ENCODE measurements at regions not wholly inside any gene's neighbourhood (a gene's known extent, or its start where the extent isn't known, plus 50 kb on each side); places are given as distances from the start of the nearest gene placed in this dataset.

GRCh38 chrX:129007631-129008030 lies 515.7 kb downstream of the SMARCA1 start (continued):
- no peak for TF ChIP-seq PKNOX1 (IDR thresholded peaks at IDR 0.05)
- no peak for TF ChIP-seq BCL3 (IDR thresholded peaks at IDR 0.05; ENCODE audit: borderline replicate concordance, insufficient read depth, low read depth, low read length, poor library complexity, severe bottlenecking)

- in situ Hi-C loops (cut with MboI) = no loop called here
- ChIA-PET RAD21 (ENCODE audit: unreplicated experiment) (no interaction called here), POLR2A (no interaction called here), SMC1A (ENCODE audit: uncharacterized antibody, unreplicated experiment) (no interaction called here), CTCF (no interaction called here)
- H4K20me1 ChIP-seq (ENCODE audit: control insufficient read depth, insufficient read depth) = no peaks in the 10 kb centered on the region
- no peak overlapping the region for H3K9ac ChIP-seq (ENCODE audit: control insufficient read depth, insufficient read depth, low read length)
- no TSS peak for BruUV-seq (replicated peaks)
- H3K4me2 ChIP-seq (ENCODE audit: control insufficient read depth, insufficient read depth) = no peak overlapping the region
- no peaks in the 10 kb centered on the region for H3K4me1 ChIP-seq (ENCODE audit: control insufficient read depth, insufficient read depth, low read length)
- H3K4me3 ChIP-seq = no peak overlapping the region
- intact Hi-C loops (cut with micrococcal nuclease; ENCODE audit: unreplicated experiment) = no loop called here
- H3K79me2 ChIP-seq (ENCODE audit: control insufficient read depth, insufficient read depth, low read length) = no peaks in the 10 kb centered on the region
- FAIRE-seq = no peak
- DNase-seq (ENCODE audit: low read depth, low spot score) = no peak
- H3K27me3 ChIP-seq (replicated peaks in 1 of 2; ENCODE audit: control insufficient read depth in 2 of 2, insufficient read depth in 2 of 2, low read length in 1 of 2) = no peaks in the 10 kb centered on the region
- no peaks in the 10 kb centered on the region for H3K9me3 ChIP-seq (replicated peaks; ENCODE audit: control insufficient read depth, insufficient read depth, low read length)
- no peak overlapping the region for H2AFZ ChIP-seq (ENCODE audit: control insufficient read depth, low read depth, low read length)
- no peak for ATAC-seq
- H3K36me3 ChIP-seq (ENCODE audit: control insufficient read depth in 2 of 2, insufficient read depth in 2 of 2, low read length in 1 of 2) = no peaks in the 10 kb centered on the region
- H3K27ac ChIP-seq (ENCODE audit: control insufficient read depth, insufficient read depth) = no peak overlapping the region
- WGBS (ENCODE audit: insufficient coverage, insufficient replicate concordance, low lambda C conversion rate, missing lambda C conversion rate) = 25% methylated on average over 4 of the region's 5 CpGs
- TF ChIP-seq USF1 (IDR thresholded peaks at IDR 0.05; ENCODE audit: borderline replicate concordance, extremely low read length, insufficient read depth, low read depth, low read length) (no peak), CHD4 (IDR thresholded peaks at IDR 0.05) (no peak), CTCF (IDR thresholded peaks at IDR 0.05 in 2 of 3, conservative IDR thresholded peaks at IDR 0.05 in 1 of 3; ENCODE audit: control insufficient read depth in 2 of 3, extremely low read depth in 1 of 3, insufficient read depth in 1 of 3, low read depth in 3 of 3, low read length in 3 of 3) (no peak), ZNF622 (IDR thresholded peaks at IDR 0.05) (no peak), RCOR1 (conservative IDR thresholded peaks at IDR 0.05; ENCODE audit: low read depth, low read length) (no peak), POLR2AphosphoS2 (IDR thresholded peaks at IDR 0.05; ENCODE audit: low read depth, low read length) (no peak), POU2F2 (IDR thresholded peaks at IDR 0.05; ENCODE audit: borderline replicate concordance, low read depth, low read length) (no peak), IRF4 (IDR thresholded peaks at IDR 0.05; ENCODE audit: low read depth, low read length) (no peak)
- TF ChIP-seq, protein P1, sequence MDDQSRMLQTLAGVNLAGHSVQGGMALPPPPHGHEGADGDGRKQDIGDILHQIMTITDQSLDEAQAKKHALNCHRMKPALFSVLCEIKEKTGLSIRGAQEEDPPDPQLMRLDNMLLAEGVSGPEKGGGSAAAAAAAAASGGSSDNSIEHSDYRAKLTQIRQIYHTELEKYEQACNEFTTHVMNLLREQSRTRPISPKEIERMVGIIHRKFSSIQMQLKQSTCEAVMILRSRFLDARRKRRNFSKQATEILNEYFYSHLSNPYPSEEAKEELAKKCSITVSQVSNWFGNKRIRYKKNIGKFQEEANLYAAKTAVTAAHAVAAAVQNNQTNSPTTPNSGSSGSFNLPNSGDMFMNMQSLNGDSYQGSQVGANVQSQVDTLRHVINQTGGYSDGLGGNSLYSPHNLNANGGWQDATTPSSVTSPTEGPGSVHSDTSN (IDR thresholded peaks at IDR 0.05; ENCODE audit: insufficient replicate concordance, low read depth, low read length) = no peak
- TF ChIP-seq, protein P2, sequence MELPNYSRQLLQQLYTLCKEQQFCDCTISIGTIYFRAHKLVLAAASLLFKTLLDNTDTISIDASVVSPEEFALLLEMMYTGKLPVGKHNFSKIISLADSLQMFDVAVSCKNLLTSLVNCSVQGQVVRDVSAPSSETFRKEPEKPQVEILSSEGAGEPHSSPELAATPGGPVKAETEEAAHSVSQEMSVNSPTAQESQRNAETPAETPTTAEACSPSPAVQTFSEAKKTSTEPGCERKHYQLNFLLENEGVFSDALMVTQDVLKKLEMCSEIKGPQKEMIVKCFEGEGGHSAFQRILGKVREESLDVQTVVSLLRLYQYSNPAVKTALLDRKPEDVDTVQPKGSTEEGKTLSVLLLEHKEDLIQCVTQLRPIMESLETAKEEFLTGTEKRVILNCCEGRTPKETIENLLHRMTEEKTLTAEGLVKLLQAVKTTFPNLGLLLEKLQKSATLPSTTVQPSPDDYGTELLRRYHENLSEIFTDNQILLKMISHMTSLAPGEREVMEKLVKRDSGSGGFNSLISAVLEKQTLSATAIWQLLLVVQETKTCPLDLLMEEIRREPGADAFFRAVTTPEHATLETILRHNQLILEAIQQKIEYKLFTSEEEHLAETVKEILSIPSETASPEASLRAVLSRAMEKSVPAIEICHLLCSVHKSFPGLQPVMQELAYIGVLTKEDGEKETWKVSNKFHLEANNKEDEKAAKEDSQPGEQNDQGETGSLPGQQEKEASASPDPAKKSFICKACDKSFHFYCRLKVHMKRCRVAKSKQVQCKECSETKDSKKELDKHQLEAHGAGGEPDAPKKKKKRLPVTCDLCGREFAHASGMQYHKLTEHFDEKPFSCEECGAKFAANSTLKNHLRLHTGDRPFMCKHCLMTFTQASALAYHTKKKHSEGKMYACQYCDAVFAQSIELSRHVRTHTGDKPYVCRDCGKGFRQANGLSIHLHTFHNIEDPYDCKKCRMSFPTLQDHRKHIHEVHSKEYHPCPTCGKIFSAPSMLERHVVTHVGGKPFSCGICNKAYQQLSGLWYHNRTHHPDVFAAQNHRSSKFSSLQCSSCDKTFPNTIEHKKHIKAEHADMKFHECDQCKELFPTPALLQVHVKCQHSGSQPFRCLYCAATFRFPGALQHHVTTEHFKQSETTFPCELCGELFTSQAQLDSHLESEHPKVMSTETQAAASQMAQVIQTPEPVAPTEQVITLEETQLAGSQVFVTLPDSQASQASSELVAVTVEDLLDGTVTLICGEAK (IDR thresholded peaks at IDR 0.05; ENCODE audit: borderline replicate concordance) = no peak
Observed at GRCh38 chrX:129006491-129006890, 516.8 kb downstream of the SMARCA1 start.
